ENCODE measurements at regions not wholly inside any gene's neighbourhood (a gene's known extent, or its start where the extent isn't known, plus 50 kb on each side); places are given as distances from the start of the nearest gene placed in this dataset.

DNA sequence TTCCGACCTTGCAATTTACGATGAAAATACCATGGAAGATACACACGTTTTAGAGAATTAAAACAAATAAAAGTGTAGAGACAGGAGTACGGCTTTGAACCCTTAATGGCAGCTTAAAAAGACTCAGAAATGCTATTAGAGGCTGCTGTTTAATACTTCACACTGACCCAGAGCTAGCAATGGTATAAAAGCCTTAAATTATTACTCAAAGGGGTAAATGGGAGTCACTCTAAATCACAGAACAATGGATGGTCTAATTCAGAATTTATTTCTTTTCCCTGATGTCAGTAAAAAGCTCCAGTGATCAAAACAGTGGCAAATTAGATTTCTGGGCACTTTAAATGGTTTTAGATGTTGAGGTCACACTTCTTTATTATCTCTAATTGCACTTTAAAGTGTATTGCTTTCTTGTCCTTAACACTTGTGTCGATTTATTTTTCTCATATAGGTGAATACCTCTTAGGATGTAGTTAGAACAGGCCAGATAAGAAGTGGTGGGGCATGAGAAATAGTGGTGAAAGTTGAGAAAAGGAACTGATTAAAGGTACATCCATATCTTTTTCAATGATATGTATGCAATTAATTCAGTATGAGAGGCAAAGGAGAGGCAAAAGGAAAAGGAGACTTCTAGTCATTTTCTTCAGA is 252.4 kb upstream of the ANKRD50 start:
- intact Hi-C loops (cut with micrococcal nuclease; ENCODE audit: unreplicated experiment): no loop called here
- POLR2A ChIA-PET (ENCODE audit: low non-redundant PET): no interaction called here
- Histone ChIP-seq H3K36me3 (ENCODE audit: insufficient read depth, low read length, poor library complexity, severe bottlenecking) (no peaks in the 10 kb centered on the region), H3K27me3 (replicated peaks; ENCODE audit: insufficient read depth, low read depth, low read length, poor library complexity) (no peaks in the 10 kb centered on the region), H3K9me3 (ENCODE audit: low read depth, low read length, poor library complexity, severe bottlenecking) (peaks cover 14% of the 10 kb centered on the region), H3K4me3 (ENCODE audit: low read depth, low read length, poor library complexity, severe bottlenecking) (no peak overlapping the region), H3K4me1 (ENCODE audit: insufficient read depth, low read length, poor library complexity, severe bottlenecking) (no peaks in the 10 kb centered on the region), H3K27ac (ENCODE audit: low read depth, low read length, poor library complexity, severe bottlenecking) (no peak overlapping the region)
- TF ChIP-seq EZH2 (IDR thresholded peaks at IDR 0.05; ENCODE audit: borderline replicate concordance, low read depth, low read length, poor library complexity, severe bottlenecking): no peak
- CTCF ChIA-PET: no interaction called here
- no peak for DNase-seq (ENCODE audit: low spot score)
- no TSS peak for BruUV-seq (replicated peaks)

DNA sequence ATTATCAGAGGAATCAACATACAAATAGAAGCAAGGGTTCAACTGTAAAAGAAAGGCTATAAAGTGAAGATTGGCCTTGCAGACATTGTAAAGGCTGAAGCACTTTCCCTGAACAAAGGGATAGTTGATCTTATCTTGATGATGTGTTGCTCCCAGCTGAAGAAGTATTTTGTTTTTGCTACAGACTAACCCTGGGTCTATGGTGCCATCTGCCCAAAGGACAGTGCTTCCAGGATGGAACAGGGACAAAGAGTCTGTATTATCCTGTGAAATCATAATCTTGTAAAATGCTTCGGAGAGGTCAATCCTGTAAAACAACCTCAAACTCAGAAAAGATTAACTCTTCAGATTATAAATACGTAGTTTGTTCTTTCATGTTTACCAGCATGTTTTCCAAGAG is 251.7 kb upstream of the ANKRD50 start:
- ChIA-PET CTCF (no interaction called here), POLR2A (ENCODE audit: low non-redundant PET) (no interaction called here)
- DNase-seq (ENCODE audit: low spot score): no peak
- Histone ChIP-seq H3K36me3 (ENCODE audit: insufficient read depth, low read length, poor library complexity, severe bottlenecking) (no peaks in the 10 kb centered on the region), H3K4me1 (ENCODE audit: insufficient read depth, low read length, poor library complexity, severe bottlenecking) (no peaks in the 10 kb centered on the region), H3K27me3 (replicated peaks; ENCODE audit: insufficient read depth, low read depth, low read length, poor library complexity) (no peaks in the 10 kb centered on the region), H3K9me3 (ENCODE audit: low read depth, low read length, poor library complexity, severe bottlenecking) (peaks cover 14% of the 10 kb centered on the region), H3K27ac (ENCODE audit: low read depth, low read length, poor library complexity, severe bottlenecking) (no peak overlapping the region), H3K4me3 (ENCODE audit: low read depth, low read length, poor library complexity, severe bottlenecking) (no peak overlapping the region)
- TF ChIP-seq, protein P1, sequence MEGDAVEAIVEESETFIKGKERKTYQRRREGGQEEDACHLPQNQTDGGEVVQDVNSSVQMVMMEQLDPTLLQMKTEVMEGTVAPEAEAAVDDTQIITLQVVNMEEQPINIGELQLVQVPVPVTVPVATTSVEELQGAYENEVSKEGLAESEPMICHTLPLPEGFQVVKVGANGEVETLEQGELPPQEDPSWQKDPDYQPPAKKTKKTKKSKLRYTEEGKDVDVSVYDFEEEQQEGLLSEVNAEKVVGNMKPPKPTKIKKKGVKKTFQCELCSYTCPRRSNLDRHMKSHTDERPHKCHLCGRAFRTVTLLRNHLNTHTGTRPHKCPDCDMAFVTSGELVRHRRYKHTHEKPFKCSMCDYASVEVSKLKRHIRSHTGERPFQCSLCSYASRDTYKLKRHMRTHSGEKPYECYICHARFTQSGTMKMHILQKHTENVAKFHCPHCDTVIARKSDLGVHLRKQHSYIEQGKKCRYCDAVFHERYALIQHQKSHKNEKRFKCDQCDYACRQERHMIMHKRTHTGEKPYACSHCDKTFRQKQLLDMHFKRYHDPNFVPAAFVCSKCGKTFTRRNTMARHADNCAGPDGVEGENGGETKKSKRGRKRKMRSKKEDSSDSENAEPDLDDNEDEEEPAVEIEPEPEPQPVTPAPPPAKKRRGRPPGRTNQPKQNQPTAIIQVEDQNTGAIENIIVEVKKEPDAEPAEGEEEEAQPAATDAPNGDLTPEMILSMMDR (conservative IDR thresholded peaks at IDR 0.05; ENCODE audit: low read depth, low read length): no peak
- TF ChIP-seq EZH2 (IDR thresholded peaks at IDR 0.05; ENCODE audit: borderline replicate concordance, low read depth, low read length, poor library complexity, severe bottlenecking): no peak
- intact Hi-C loops (cut with micrococcal nuclease; ENCODE audit: unreplicated experiment): no loop called here
- no TSS peak for BruUV-seq (replicated peaks)

DNA sequence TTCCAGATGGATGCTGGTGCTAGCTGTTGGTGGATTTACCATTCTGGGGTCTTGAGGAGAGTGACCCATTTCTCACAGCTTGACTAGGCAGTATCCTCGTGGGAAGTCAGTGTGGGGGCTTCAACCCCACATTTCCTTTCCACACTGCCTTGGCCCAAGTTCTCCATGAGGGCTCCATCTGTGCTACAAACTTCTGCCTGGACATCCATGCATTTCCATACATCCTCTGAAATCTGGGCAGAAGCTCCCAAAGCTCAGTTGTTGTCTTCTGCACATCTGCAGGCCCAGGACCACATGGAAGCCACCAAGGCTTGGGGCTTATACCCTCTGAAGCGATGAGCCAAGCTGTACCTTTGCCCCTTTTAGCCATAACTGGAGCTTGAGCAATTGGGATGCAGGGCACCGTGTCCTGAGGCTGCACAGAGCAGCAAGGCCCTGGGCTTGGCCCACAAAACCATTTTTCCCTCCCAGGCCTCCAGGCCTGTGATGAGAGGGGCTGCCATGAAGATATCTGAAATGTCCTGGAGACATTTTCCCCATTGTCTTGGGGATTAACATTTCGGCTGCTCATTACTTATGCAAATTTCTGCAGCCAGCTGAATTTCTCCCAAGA is 248.7 kb upstream of the ANKRD50 start:
- CTCF ChIA-PET: no interaction called here

More for the DNA sequence above, 248.7 kb upstream of the ANKRD50 start:
- TF ChIP-seq, protein P1 (conservative IDR thresholded peaks at IDR 0.05; ENCODE audit: low read depth, low read length): no peak
- no peak for TF ChIP-seq EZH2 (IDR thresholded peaks at IDR 0.05; ENCODE audit: borderline replicate concordance, low read depth, low read length, poor library complexity, severe bottlenecking)
- Histone ChIP-seq H3K36me3 (ENCODE audit: insufficient read depth, low read length, poor library complexity, severe bottlenecking) (no peaks in the 10 kb centered on the region), H3K9me3 (ENCODE audit: low read depth, low read length, poor library complexity, severe bottlenecking) (peaks cover 14% of the 10 kb centered on the region), H3K27me3 (replicated peaks; ENCODE audit: insufficient read depth, low read depth, low read length, poor library complexity) (no peaks in the 10 kb centered on the region), H3K4me1 (ENCODE audit: insufficient read depth, low read length, poor library complexity, severe bottlenecking) (no peaks in the 10 kb centered on the region), H3K4me3 (ENCODE audit: low read depth, low read length, poor library complexity, severe bottlenecking) (no peak overlapping the region), H3K27ac (ENCODE audit: low read depth, low read length, poor library complexity, severe bottlenecking) (no peak overlapping the region)
- no peak for DNase-seq (ENCODE audit: low spot score)
- POLR2A ChIA-PET (ENCODE audit: low non-redundant PET): no interaction called here
- no TSS peak for BruUV-seq (replicated peaks)
- intact Hi-C loops (cut with micrococcal nuclease; ENCODE audit: unreplicated experiment): no loop called here

Data from A673 (cell line).